Lower lobe of right lung (tissue), 2 donors: ENCODE measurements at regions not wholly inside any gene's neighbourhood (a gene's known extent, or its start where the extent isn't known, plus 50 kb on each side); places are given as distances from the start of the nearest gene placed in this dataset.

ENCODE experiments used
- ATAC-seq, 2 donors: fragments of 200-7000 bp; cut with Tn5 transposase; one replicate each; pipeline ENCODE4 v1.9.1; 2020 to 2022; ENCODE audit warnings: mild to moderate bottlenecking in 2 of 2, moderate library complexity in 2 of 2
- DNase-seq: peaks from one replicate; pipeline ENCODE4 v3.0.0-alpha.2; 2020
- H3K27ac ChIP-seq: fragments of 200-600 bp; one replicate; pipeline ENCODE4 v1.8.0; 2022
- H3K27me3 ChIP-seq: fragments of 200-600 bp; one replicate; pipeline ENCODE4 v1.8.0; 2022; ENCODE audit warnings: low read depth
- H3K36me3 ChIP-seq: fragments of 200-600 bp; one replicate; pipeline ENCODE4 v1.8.0; 2022; ENCODE audit warnings: mild to moderate bottlenecking
- H3K4me1 ChIP-seq: fragments of 200-600 bp; one replicate; pipeline ENCODE4 v1.8.0; 2022
- H3K4me3 ChIP-seq: fragments of 200-600 bp; one replicate; pipeline ENCODE4 v1.8.0; 2022; ENCODE audit warnings: mild to moderate bottlenecking
- H3K9me3 ChIP-seq: fragments of 200-600 bp; one replicate; pipeline ENCODE4 v1.8.0; 2022
- CTCF ChIP-seq: fragments of 200-600 bp; IDR thresholded peaks from one replicate; pipeline ENCODE4 v1.8.0; 2022; ENCODE audit warnings: antibody characterized with exemption, mild to moderate bottlenecking
- intact Hi-C: fragments of 100-400 bp; cut with DNase I; formaldehyde crosslinking; loops from one replicate; pipeline ENCODE4 v1.11.0; 2022
- donor health status: DM: no; HTN: yes; CAD: no; lungs with severe emphysema.

GRCh38 chr18:79606621-79607331 is 72.8 kb upstream of the CTDP1 start:
- Histone ChIP-seq H3K27ac (no peak overlapping the region), H3K9me3 (no peaks in the 10 kb centered on the region), H3K4me1 (no peaks in the 10 kb centered on the region), H3K36me3 (no peaks in the 10 kb centered on the region), H3K27me3 (peaks cover 3% of the 10 kb centered on the region), H3K4me3 (no peak overlapping the region)
- no peak for TF ChIP-seq CTCF
- DNase-seq (peak; percentile 40), ATAC-seq (no peak)
- intact Hi-C loops = no loop called here

GRCh38 chr18:79607361-79607952 is 72.1 kb upstream of the CTDP1 start:
- intact Hi-C loops = no loop called here
- ATAC-seq (no peak), DNase-seq (peak; percentile 38)
- no peaks in the 10 kb centered on the region for H3K9me3 ChIP-seq
- peaks cover 3% of the 10 kb centered on the region for H3K27me3 ChIP-seq
- H3K27ac ChIP-seq = no peak overlapping the region
- H3K36me3 ChIP-seq = no peaks in the 10 kb centered on the region
- no peak overlapping the region for H3K4me3 ChIP-seq
- no peak for TF ChIP-seq CTCF
- no peaks in the 10 kb centered on the region for H3K4me1 ChIP-seq

- intact Hi-C loops = no loop called here
- peak; percentile 14 for DNase-seq
- ATAC-seq = no peak
- TF ChIP-seq CTCF = no peak
- H3K4me1 ChIP-seq = no peaks in the 10 kb centered on the region
- no peaks in the 10 kb centered on the region for H3K36me3 ChIP-seq
- no peak overlapping the region for H3K4me3 ChIP-seq
- H3K9me3 ChIP-seq = no peaks in the 10 kb centered on the region
- peaks cover 3% of the 10 kb centered on the region for H3K27me3 ChIP-seq
- no peak overlapping the region for H3K27ac ChIP-seq
Observed at GRCh38 chr18:79608069-79608468, 71.5 kb upstream of the CTDP1 start.

GRCh38 chr18:79608535-79608934 is 71.1 kb upstream of the CTDP1 start:
- no peak overlapping the region for H3K4me3 ChIP-seq
- no peak for ATAC-seq
- TF ChIP-seq CTCF = no peak
- no peak overlapping the region for H3K27ac ChIP-seq
- intact Hi-C loops = no loop called here
- peaks cover 3% of the 10 kb centered on the region for H3K27me3 ChIP-seq
- no peaks in the 10 kb centered on the region for H3K9me3 ChIP-seq
- H3K4me1 ChIP-seq = no peaks in the 10 kb centered on the region
- H3K36me3 ChIP-seq = no peaks in the 10 kb centered on the region
- peak; percentile 31 for DNase-seq

- peaks cover 3% of the 10 kb centered on the region for H3K27me3 ChIP-seq
- no peaks in the 10 kb centered on the region for H3K4me1 ChIP-seq
Observed at GRCh38 chr18:79608999-79609461, 70.6 kb upstream of the CTDP1 start.

More at GRCh38 chr18:79608999-79609461, 70.6 kb upstream of the CTDP1 start:
- Histone ChIP-seq H3K36me3 (no peaks in the 10 kb centered on the region), H3K4me3 (no peak overlapping the region), H3K9me3 (no peaks in the 10 kb centered on the region), H3K27ac (no peak overlapping the region)
- ATAC-seq = no peak
- TF ChIP-seq CTCF = no peak
- DNase-seq = peak; percentile 15
- intact Hi-C loops = no loop called here
